Upper lobe of right lung (tissue), 1 donor: ENCODE measurements at regions not wholly inside any gene's neighbourhood (a gene's known extent, or its start where the extent isn't known, plus 50 kb on each side); places are given as distances from the start of the nearest gene placed in this dataset.
A peak's percentile ranks its signal among the peaks of the same experiment; 100 is the strongest.

Experiments used
- ATAC-seq: fragments of 200-7000 bp; cut with Tn5 transposase; one replicate; pipeline ENCODE4 v1.9.1; 2020; ENCODE audit warnings: mild to moderate bottlenecking, moderate library complexity
- DNase-seq: peaks from one replicate; pipeline ENCODE4 v3.0.0-alpha.2; 2020
- H3K27ac ChIP-seq: fragments of 200-600 bp; one replicate; pipeline ENCODE4 v1.8.0; 2022
- H3K27me3 ChIP-seq: fragments of 200-600 bp; one replicate; pipeline ENCODE4 v1.8.0; 2022; ENCODE audit warnings: mild to moderate bottlenecking
- H3K36me3 ChIP-seq: fragments of 200-600 bp; one replicate; pipeline ENCODE4 v1.8.0; 2022
- H3K4me1 ChIP-seq: fragments of 200-600 bp; one replicate; pipeline ENCODE4 v1.8.0; 2022
- H3K4me3 ChIP-seq: fragments of 200-600 bp; one replicate; pipeline ENCODE4 v1.8.0; 2022; ENCODE audit warnings: mild to moderate bottlenecking
- H3K9me3 ChIP-seq: fragments of 200-600 bp; one replicate; pipeline ENCODE4 v1.8.0; 2022
- CTCF ChIP-seq: fragments of 200-600 bp; IDR thresholded peaks from one replicate; pipeline ENCODE4 v1.8.0; 2022; ENCODE audit warnings: antibody characterized with exemption
- intact Hi-C: fragments of 100-400 bp; cut with DNase I; formaldehyde crosslinking; loops from one replicate; pipeline ENCODE4 v1.11.0; 2022
- donor health status: DM: no; HTN: yes; CAD: no; lungs with severe emphysema.

- no peak overlapping the region for H3K27ac ChIP-seq
- TF ChIP-seq CTCF: no peak
- intact Hi-C loops: no loop called here
- H3K4me3 ChIP-seq: no peak overlapping the region
- peaks cover 2% of the 10 kb centered on the region for H3K4me1 ChIP-seq
- DNase-seq (no peak), ATAC-seq (no peak)
- H3K36me3 ChIP-seq: no peaks in the 10 kb centered on the region
- no peaks in the 10 kb centered on the region for H3K9me3 ChIP-seq
- H3K27me3 ChIP-seq: no peaks in the 10 kb centered on the region
Measured at GRCh38 chr1:208527156-208527555, 283.0 kb upstream of the PLXNA2 start.

GRCh38 chr1:208528578-208529240, 284.5 kb upstream of the PLXNA2 start:
- no peaks in the 10 kb centered on the region for H3K9me3 ChIP-seq
- no peak for ATAC-seq
- no peak overlapping the region for H3K4me3 ChIP-seq
- H3K4me1 ChIP-seq: peaks cover 2% of the 10 kb centered on the region
- no peak for DNase-seq
- no peak overlapping the region for H3K27ac ChIP-seq
- no peaks in the 10 kb centered on the region for H3K27me3 ChIP-seq
- no peak for TF ChIP-seq CTCF
- intact Hi-C loops: no loop called here
- H3K36me3 ChIP-seq: no peaks in the 10 kb centered on the region

- Histone ChIP-seq H3K4me1 (peaks cover 2% of the 10 kb centered on the region), H3K27me3 (no peaks in the 10 kb centered on the region), H3K36me3 (no peaks in the 10 kb centered on the region), H3K4me3 (no peak overlapping the region), H3K9me3 (no peaks in the 10 kb centered on the region), H3K27ac (no peak overlapping the region)
- no peak for TF ChIP-seq CTCF
- ATAC-seq (peak; percentile 12), DNase-seq (no peak)
- intact Hi-C loops: no loop called here
Measured at GRCh38 chr1:208531003-208531750, 287.0 kb upstream of the PLXNA2 start.

- no peaks in the 10 kb centered on the region for H3K9me3 ChIP-seq
- ATAC-seq: no peak
- H3K4me1 ChIP-seq: no peaks in the 10 kb centered on the region
- no peak overlapping the region for H3K27ac ChIP-seq
- H3K36me3 ChIP-seq: no peaks in the 10 kb centered on the region
- no peaks in the 10 kb centered on the region for H3K27me3 ChIP-seq
- no peak for TF ChIP-seq CTCF
- DNase-seq: no peak
- intact Hi-C loops: no loop called here
- no peak overlapping the region for H3K4me3 ChIP-seq
Measured at GRCh38 chr1:208533746-208534598, 289.8 kb upstream of the PLXNA2 start.

- no peak for TF ChIP-seq CTCF
- no peaks in the 10 kb centered on the region for H3K4me1 ChIP-seq
- no peaks in the 10 kb centered on the region for H3K27me3 ChIP-seq
- no peak overlapping the region for H3K27ac ChIP-seq
- DNase-seq: no peak
- no peaks in the 10 kb centered on the region for H3K36me3 ChIP-seq
- no peak overlapping the region for H3K4me3 ChIP-seq
- no peaks in the 10 kb centered on the region for H3K9me3 ChIP-seq
- no peak for ATAC-seq
- intact Hi-C loops: no loop called here
Measured at GRCh38 chr1:208534599-208534897, 290.4 kb upstream of the PLXNA2 start.
